Gastrocnemius medialis (tissue), 4 donors: ENCODE measurements at regions not wholly inside any gene's neighbourhood (a gene's known extent, or its start where the extent isn't known, plus 50 kb on each side); places are given as distances from the start of the nearest gene placed in this dataset.
A peak's percentile ranks its signal among the peaks of the same experiment; 100 is the strongest.

Source experiments
- ATAC-seq, 2 donors: fragments of 150-250 bp; one replicate each; pipeline ENCODE4 v1.9.1; 2016
- DNase-seq, 2 donors: peaks; one replicate each; pipeline ENCODE4 v3.0.0-alpha.2; 2019
- H3K27ac ChIP-seq, 4 donors: fragments of 200-600 bp; sonication (generic); 1 replicate in 1 of 4; 2 replicates in 3 of 4; pipeline ENCODE4 v1.5.1; 2016 to 2018; ENCODE audit warnings: mild to moderate bottlenecking in 2 of 4, moderate library complexity in 1 of 4
- H3K27me3 ChIP-seq, 3 donors: fragments of 200-600 bp; sonication (generic) in 2 of 3; 1 replicate in 1 of 3; 2 replicates in 2 of 3; pipeline versions ENCODE4 v1.5.1 to v1.6.0; 2016 to 2019; ENCODE audit warnings: mild to moderate bottlenecking in 1 of 3, moderate library complexity in 1 of 3
- H3K36me3 ChIP-seq, 2 donors: fragments of 200-600 bp; sonication (generic) in 1 of 2; one replicate each; pipeline ENCODE4 v1.5.1; 2017 to 2018
- H3K4me1 ChIP-seq, 2 donors: fragments of 200-600 bp; sonication (generic) in 1 of 2; one replicate each; pipeline ENCODE4 v1.5.1; 2016 to 2017; ENCODE audit warnings: mild to moderate bottlenecking in 2 of 2
- H3K4me3 ChIP-seq, 4 donors: fragments of 200-600 bp; sonication (generic) in 3 of 4; 1 replicate in 1 of 4; 2 replicates in 3 of 4; pipeline ENCODE4 v1.5.1; 2016 to 2019; ENCODE audit warnings: mild to moderate bottlenecking in 2 of 4
- H3K9me3 ChIP-seq, 3 donors: fragments of 200-600 bp; sonication (generic) in 2 of 3; 1 replicate in 1 of 3; 2 replicates in 2 of 3; pipeline ENCODE4 v1.5.1; 2016 to 2019
- CTCF ChIP-seq, 5 experiments: fragments of 450-650 bp in 3 of 5; fragments of 200-600 bp in 2 of 5; sonication (generic) in 2 of 5; IDR thresholded peaks in 4 of 5; conservative IDR thresholded peaks in 1 of 5; 1 replicate in 4 of 5; 2 replicates in 1 of 5; pipeline ENCODE4 v1.5.1; 2016 to 2019; ENCODE audit warnings: antibody characterized with exemption in 5 of 5, mild to moderate bottlenecking in 3 of 5, moderate library complexity in 3 of 5
- POLR2A ChIP-seq, 2 donors: fragments of 450-650 bp; IDR thresholded peaks; one replicate each; pipeline ENCODE4 v1.6.1; 2017; ENCODE audit warnings: antibody characterized with exemption in 2 of 2, mild to moderate bottlenecking in 2 of 2, moderate library complexity in 2 of 2
- in situ Hi-C, 4 donors: fragments of 200-750 bp; cut with MboI; loops; one replicate each; pipeline versions ENCODE4 v1.15.0 to v1.8.0; 2017; ENCODE audit warnings: low sequenced_read_pairs in 4 of 4
- intact Hi-C: fragments of 100-400 bp; cut with DNase I; formaldehyde crosslinking; loops from one replicate; pipeline ENCODE4 v1.15.1; 2023; ENCODE audit warnings: low total_unique reads

- H3K4me1 ChIP-seq: peaks cover 0 to 1% of the 10 kb centered on the region in 2 donors
Observed at GRCh38 chrX:39725928-39726619, 371.7 kb downstream of the BCOR start.

GRCh38 chrX:39726771-39727170 lies 371.0 kb downstream of the BCOR start:
- H3K27me3 ChIP-seq: peaks cover 0 to 9% (median 0%) of the 10 kb centered on the region in 3 donors
- no peaks in the 10 kb centered on the region for H3K9me3 ChIP-seq
- intact Hi-C loops (no loop called here), in situ Hi-C loops (loop anchor here (10.0 to 25.0 kb wide), 4 partner anchors 436 to 538 kb away; no protein-coding TSS in a partner anchor)
- ATAC-seq (no peak), DNase-seq (peak in 1 of 2 donors; percentile 16)
- no peak overlapping the region for H3K4me3 ChIP-seq
- TF ChIP-seq CTCF (IDR thresholded peaks at IDR 0.05 in 4 of 5, conservative IDR thresholded peaks at IDR 0.05 in 1 of 5) (no peak), POLR2A (IDR thresholded peaks at IDR 0.05) (no peak)
- no peak overlapping the region for H3K27ac ChIP-seq
- no peaks in the 10 kb centered on the region for H3K36me3 ChIP-seq
- peaks cover 0 to 5% of the 10 kb centered on the region in 2 donors for H3K4me1 ChIP-seq

More at GRCh38 chrX:39725928-39726619, 371.7 kb downstream of the BCOR start:
- intact Hi-C loops (no loop called here), in situ Hi-C loops (loop anchor here (10.0 to 25.0 kb wide), 4 partner anchors 436 to 539 kb away; no protein-coding TSS in a partner anchor)
- Histone ChIP-seq H3K4me3 (no peak overlapping the region), H3K9me3 (no peaks in the 10 kb centered on the region), H3K36me3 (no peaks in the 10 kb centered on the region), H3K27ac (no peak overlapping the region), H3K27me3 (peaks cover 0 to 9% (median 0%) of the 10 kb centered on the region in 3 donors)
- no peak for DNase-seq
- no peak for ATAC-seq
- TF ChIP-seq CTCF (IDR thresholded peaks at IDR 0.05 in 4 of 5, conservative IDR thresholded peaks at IDR 0.05 in 1 of 5) (no peak), POLR2A (IDR thresholded peaks at IDR 0.05) (no peak)

- no peak for ATAC-seq
- peaks cover 0 to 6% (median 0%) of the 10 kb centered on the region in 3 donors for H3K27me3 ChIP-seq
- TF ChIP-seq POLR2A (IDR thresholded peaks at IDR 0.05) (no peak), CTCF (IDR thresholded peaks at IDR 0.05 in 4 of 5, conservative IDR thresholded peaks at IDR 0.05 in 1 of 5) (no peak)
- no peaks in the 10 kb centered on the region for H3K9me3 ChIP-seq
- in situ Hi-C loops: loop anchor here (10.0 to 25.0 kb wide), 4 partner anchors 434 to 537 kb away; no protein-coding TSS in a partner anchor
- peaks cover 0 to 5% of the 10 kb centered on the region in 2 donors for H3K4me1 ChIP-seq
- DNase-seq: no peak
- H3K36me3 ChIP-seq: no peaks in the 10 kb centered on the region
- H3K4me3 ChIP-seq: no peak overlapping the region
- H3K27ac ChIP-seq: no peak overlapping the region
- intact Hi-C loops: no loop called here
Observed at GRCh38 chrX:39728025-39728424, 369.7 kb downstream of the BCOR start.

GRCh38 chrX:39728852-39729598 lies 368.7 kb downstream of the BCOR start:
- H3K4me3 ChIP-seq: no peak overlapping the region
- intact Hi-C loops (no loop called here), in situ Hi-C loops (loop anchor here (10.0 to 25.0 kb wide), 4 partner anchors 433 to 536 kb away; no protein-coding TSS in a partner anchor)
- no peaks in the 10 kb centered on the region for H3K36me3 ChIP-seq
- TF ChIP-seq CTCF (IDR thresholded peaks at IDR 0.05 in 4 of 5, conservative IDR thresholded peaks at IDR 0.05 in 1 of 5) (no peak), POLR2A (IDR thresholded peaks at IDR 0.05) (no peak)
- DNase-seq (no peak), ATAC-seq (no peak)
- peaks cover 0 to 3% (median 0%) of the 10 kb centered on the region in 3 donors for H3K27me3 ChIP-seq
- H3K4me1 ChIP-seq: peaks cover 0 to 5% of the 10 kb centered on the region in 2 donors
- no peak overlapping the region for H3K27ac ChIP-seq
- no peaks in the 10 kb centered on the region for H3K9me3 ChIP-seq
